HG03064 (cell line): ENCODE measurements at regions not wholly inside any gene's neighbourhood (a gene's known extent, or its start where the extent isn't known, plus 50 kb on each side); places are given as distances from the start of the nearest gene placed in this dataset.
"Not testable (repeated sequence)": the region's sequence is repeated elsewhere in the genome, so short reads cannot be mapped to it uniquely, and the experiment has no call there.

ENCODE experiments used
- ATAC-seq: cut with Tn5 transposase; IDR thresholded peaks from one replicate; pipeline ENCODE4 v1.9.1; 2021; ENCODE audit warnings: low read depth; ENCODE audit not compliant: unreplicated experiment

GRCh38 chr3:88997260-88997659 lies 110.2 kb upstream of the EPHA3 start:
- no peak for ATAC-seq

DNA sequence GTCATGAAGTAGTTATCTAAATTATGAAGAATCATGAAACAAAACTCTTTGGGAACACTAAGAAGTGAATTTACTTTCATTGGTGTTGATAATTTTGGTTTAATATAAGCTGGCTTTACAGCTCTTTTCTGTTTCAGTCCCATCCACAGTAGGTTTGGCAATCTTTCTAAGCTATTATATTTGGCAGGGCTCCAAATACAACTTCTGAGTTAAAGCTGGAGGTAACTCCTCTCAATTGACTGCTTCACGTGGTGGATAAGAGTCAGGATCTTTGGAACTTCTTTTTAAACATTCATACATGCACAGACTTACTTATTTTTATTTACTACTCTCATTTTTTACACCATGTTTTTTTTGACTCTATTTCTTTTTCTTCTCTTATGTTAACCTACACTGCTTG lies 106.5 kb upstream of the EPHA3 start:
- ATAC-seq, result no peak

GRCh38 chr3:89002191-89002590 lies 105.2 kb upstream of the EPHA3 start:
- ATAC-seq, result no peak

DNA sequence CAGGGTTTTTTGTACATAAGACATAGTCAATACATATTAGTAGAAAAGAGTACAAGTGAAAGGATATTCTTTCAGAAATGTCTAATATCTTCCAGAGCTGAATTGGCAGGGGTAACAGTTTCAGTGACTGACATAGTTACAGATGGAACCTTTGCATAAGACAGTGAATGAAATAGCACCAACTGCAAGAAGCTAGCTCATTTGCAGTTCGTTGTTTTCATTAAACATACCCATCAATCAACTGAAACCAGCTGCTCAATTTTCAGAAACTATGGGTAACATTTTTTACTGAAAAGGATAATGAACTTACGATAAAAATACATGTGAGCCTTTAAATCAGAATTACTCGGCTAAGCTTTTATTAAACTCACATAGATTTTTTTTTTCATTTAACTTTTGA lies 93.9 kb upstream of the EPHA3 start:
- ATAC-seq, result no peak

DNA sequence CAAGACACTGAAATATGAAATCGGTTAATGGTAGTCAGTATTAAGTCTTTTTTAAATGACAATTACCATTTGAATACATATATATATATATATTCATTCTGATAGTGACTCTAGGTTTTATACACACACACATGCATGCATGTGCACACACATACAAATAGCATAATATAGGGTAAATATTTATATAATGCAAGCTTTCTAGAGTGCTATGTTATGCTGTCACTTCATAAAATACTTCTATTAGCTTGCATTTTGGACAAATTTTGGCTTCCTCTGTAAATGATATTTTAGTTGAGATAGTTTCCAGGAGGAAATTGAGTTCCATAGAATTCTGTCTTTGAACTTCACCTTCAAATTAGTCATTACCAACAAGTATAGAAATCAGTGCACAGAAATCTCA lies 89.9 kb upstream of the EPHA3 start:
- ATAC-seq, result no peak

- ATAC-seq, result no peak
These were observed 82.2 kb upstream of the EPHA3 start for GRCh38 chr3:89025185-89025584.

- ATAC-seq, result no peak
These were observed 74.9 kb upstream of the EPHA3 start for GRCh38 chr3:89032346-89033013.

DNA sequence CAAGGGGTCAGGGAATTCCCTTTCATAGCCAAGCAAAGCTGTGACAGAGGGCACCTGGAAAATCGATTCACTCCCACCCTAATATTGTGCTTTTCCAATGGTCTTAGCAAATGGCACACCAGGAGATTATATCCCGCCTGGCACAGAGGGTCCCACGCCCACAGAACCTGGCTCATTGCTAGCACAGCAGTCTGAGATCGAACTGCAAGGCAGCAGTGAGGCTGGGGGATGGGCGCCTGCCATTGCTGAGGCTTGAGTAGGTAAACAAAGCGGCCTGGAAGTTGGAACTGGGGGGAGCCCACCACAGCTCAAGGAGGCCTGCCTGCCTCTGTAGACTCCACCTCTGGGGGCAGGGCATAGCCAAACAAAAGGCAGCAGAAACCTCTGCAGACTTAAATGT lies 72.7 kb upstream of the EPHA3 start:
- not testable (repeated sequence) for ATAC-seq

DNA sequence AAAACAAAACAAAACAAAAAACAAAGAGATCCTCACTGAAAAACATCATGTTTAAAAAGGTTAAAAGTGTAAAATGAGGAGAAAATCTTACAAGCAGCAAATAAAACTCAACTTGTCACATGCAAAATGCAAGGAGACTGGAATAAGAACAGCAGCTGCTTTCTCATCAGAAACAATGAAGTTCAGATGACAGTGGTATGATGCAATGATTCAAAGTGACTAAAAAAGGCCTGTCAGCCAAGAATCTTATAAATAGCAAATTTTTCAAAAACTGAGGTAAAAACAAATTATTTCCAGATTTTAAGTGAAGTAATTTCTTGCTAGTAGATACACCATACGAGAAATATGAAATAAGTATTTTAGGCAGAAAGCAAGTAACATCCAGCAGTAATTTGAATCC lies 68.6 kb upstream of the EPHA3 start:
- no peak for ATAC-seq

DNA sequence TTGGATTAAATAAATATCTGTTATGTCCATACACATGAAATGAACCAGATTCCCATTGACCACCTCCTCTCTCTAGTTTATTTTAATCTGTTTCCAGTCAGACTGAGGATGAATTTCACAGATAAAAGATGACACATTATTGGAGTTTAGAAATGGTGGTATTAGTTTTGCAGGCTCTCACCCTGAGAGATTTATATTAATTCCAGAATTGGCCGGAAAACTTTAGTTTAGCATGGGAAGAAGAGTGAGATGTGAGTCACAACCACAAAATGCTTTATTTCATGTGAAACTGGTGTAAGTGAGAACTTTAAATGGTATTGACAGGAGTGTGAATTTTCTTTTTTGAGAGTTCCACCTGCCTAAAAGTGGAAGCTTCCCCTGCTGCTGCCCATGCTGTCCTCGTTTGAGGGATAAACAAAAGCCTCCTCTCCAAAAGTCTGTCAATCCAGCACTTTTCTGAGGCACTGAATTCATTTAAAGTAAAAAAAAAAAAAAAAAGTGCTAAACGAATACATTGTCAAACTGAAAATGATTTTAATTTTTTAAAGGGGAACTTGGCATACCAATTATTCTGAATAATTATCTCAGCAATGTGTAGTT lies 65.1 kb upstream of the EPHA3 start:
- ATAC-seq, result no peak

GRCh38 chr3:89043406-89043932 lies 64.0 kb upstream of the EPHA3 start:
- no peak for ATAC-seq

GRCh38 chr3:89046661-89047060 lies 60.8 kb upstream of the EPHA3 start:
- no peak for ATAC-seq

- ATAC-seq, result no peak
These were observed 58.3 kb upstream of the EPHA3 start for GRCh38 chr3:89049119-89049518.

DNA sequence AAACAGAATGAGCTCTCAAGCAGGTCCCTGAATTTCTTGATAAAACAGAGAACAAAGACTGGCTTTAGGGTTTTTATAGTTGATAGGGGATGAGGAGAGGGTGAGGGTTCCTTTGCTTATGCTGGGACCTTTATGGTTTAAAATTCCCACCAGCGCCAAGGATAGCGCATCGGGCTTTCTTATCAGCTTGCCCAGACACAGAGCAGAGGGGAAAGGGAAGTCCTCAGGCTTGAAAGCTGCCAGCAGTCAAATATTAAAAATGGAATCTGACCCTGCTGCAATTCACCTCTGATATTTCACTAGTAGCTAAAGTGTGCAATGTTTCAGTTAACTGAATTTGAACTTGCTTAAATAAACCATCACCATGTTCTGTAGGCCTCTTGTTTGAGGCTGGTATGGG lies 55.0 kb upstream of the EPHA3 start:
- no peak for ATAC-seq

DNA sequence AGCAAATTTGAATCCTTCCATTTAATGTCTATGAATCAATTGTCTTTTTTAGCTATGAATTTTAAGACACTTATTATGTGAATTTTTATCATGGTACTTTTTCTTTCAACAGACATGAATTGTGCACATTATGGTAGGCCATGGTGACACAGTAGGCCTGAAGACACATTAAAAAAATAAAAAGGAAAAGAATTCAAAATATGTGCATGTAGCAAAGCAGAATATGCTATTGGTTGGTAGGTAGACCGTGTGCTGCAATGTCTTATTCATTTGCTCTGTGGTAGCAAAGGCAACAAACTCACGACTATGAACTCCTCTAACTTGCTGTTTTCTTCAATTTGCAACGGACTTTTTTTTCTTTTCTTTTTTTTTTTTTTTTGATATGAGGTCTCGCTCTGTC lies 50.0 kb upstream of the EPHA3 start:
- ATAC-seq, result no peak
